ENCODE measurements at regions not wholly inside any gene's neighbourhood (a gene's known extent, or its start where the extent isn't known, plus 50 kb on each side); places are given as distances from the start of the nearest gene placed in this dataset.
"Not testable (repeated sequence)": the region's sequence is repeated elsewhere in the genome, so short reads cannot be mapped to it uniquely, and the experiment has no call there.

GRCh38 chr10:4395731-4396130 lies 430.3 kb upstream of the AKR1E2 start:
- no peaks in the 10 kb centered on the region for H3K23me2 ChIP-seq (ENCODE audit: insufficient read length, low read depth, low read length, poor library complexity, severe bottlenecking)
- H3K4me2 ChIP-seq (ENCODE audit: insufficient read depth, insufficient read length, low read length), result no peak overlapping the region
- no peaks in the 10 kb centered on the region for H3K27me3 ChIP-seq (ENCODE audit: insufficient read depth, low read length)
- no peak overlapping the region for H4K8ac ChIP-seq (replicated peaks; ENCODE audit: insufficient read length, low read depth, low read length)
- H2AK5ac ChIP-seq (ENCODE audit: insufficient read length, low read length), result no peak overlapping the region
- H3K4me1 ChIP-seq (ENCODE audit: insufficient read depth, low read length), result no peaks in the 10 kb centered on the region
- Mint-ChIP-seq H3K36me3 (ENCODE audit: insufficient read depth in 1 of 3, low read depth in 3 of 3) (no peaks in the 10 kb centered on the region), H3K27ac (no peak overlapping the region), H3K9me3 (no peaks in the 10 kb centered on the region), H3K4me1 (peaks cover 0 to 3% of the 10 kb centered on the region in 2 experiments; a peak in 2 of 4 replicates), H3K4me3 (no peak overlapping the region), H3K27me3 (ENCODE audit: low read depth) (no peaks in the 10 kb centered on the region)
- DNase-seq, result no peak
- no peak overlapping the region for H2BK15ac ChIP-seq (ENCODE audit: low read depth, low read length)
- H3K27ac ChIP-seq (ENCODE audit: insufficient read length, low read depth, low read length), result no peak overlapping the region
- H2BK12ac ChIP-seq (ENCODE audit: insufficient read length, low read depth, low read length), result no peak overlapping the region
- H4K20me1 ChIP-seq (ENCODE audit: control insufficient read depth, insufficient read depth, insufficient read length), result no peaks in the 10 kb centered on the region
- H3K23ac ChIP-seq (ENCODE audit: insufficient read length, low read depth, low read length), result no peak overlapping the region
- H3K79me1 ChIP-seq (ENCODE audit: insufficient read depth, low read depth, low read length, poor library complexity, severe bottlenecking), result no peaks in the 10 kb centered on the region
- no peak overlapping the region for H3K14ac ChIP-seq (ENCODE audit: insufficient read depth, low read length)
- no peak overlapping the region for H2BK20ac ChIP-seq (ENCODE audit: low read depth, low read length, poor library complexity, severe bottlenecking)
- H4K5ac ChIP-seq (ENCODE audit: insufficient read length, low read depth, low read length), result no peak overlapping the region
- no peak overlapping the region for H4K91ac ChIP-seq (ENCODE audit: insufficient read length, low read depth, low read length)
- no peaks in the 10 kb centered on the region for H3K9me3 ChIP-seq (ENCODE audit: control insufficient read depth, low read depth, low read length)
- H2BK5ac ChIP-seq (ENCODE audit: insufficient read length, low read length), result no peak overlapping the region
- no peaks in the 10 kb centered on the region for H3K79me2 ChIP-seq (ENCODE audit: insufficient read depth, low read length)
- TF ChIP-seq CTCF (conservative IDR thresholded peaks at IDR 0.05), result no peak
- no peak overlapping the region for H3K18ac ChIP-seq (ENCODE audit: insufficient read length, low read depth, low read length)
- H2AFZ ChIP-seq (ENCODE audit: low read length), result no peak overlapping the region
- no peak overlapping the region for H3K4ac ChIP-seq (ENCODE audit: low read depth, low read length)
- no peak overlapping the region for H3K56ac ChIP-seq (ENCODE audit: insufficient read length, low read depth, low read length)
- no peak overlapping the region for H3T11ph ChIP-seq (ENCODE audit: low read length)
- H2BK120ac ChIP-seq (ENCODE audit: low read depth, low read length, poor library complexity, severe bottlenecking), result no peak overlapping the region
- no peak overlapping the region for H3K9ac ChIP-seq (ENCODE audit: extremely low read depth, insufficient read length, low read length)
- WGBS (ENCODE audit: extremely low coverage, insufficient read length, low lambda C conversion rate), result no CpG with 5 or more reads among the region's 6 CpGs

DNA sequence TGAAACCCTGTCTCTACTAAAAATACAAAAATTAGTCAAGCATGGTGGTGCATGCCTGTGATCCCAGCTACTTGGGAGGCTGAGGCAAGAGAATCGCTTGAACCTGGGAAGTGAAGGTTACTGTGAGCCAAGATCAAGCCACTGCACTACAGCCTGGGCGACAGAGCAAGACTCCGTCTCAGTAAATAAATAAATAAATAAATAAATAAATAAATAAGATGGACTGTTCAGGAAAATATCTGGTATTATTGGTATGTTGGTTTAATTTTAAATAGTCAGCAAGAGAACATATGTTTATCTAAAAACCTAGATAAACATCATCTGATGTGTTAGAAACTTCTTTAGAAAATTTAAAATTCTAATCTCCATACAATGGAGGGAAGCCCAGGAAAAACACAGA lies 431.6 kb upstream of the AKR1E2 start:
- not testable (repeated sequence) for H3K4me1 ChIP-seq (ENCODE audit: insufficient read depth, low read length); H3K79me1 ChIP-seq (ENCODE audit: insufficient read depth, low read depth, low read length, poor library complexity, severe bottlenecking); H3K9me3 ChIP-seq (ENCODE audit: control insufficient read depth, low read depth, low read length); H4K20me1 ChIP-seq (ENCODE audit: control insufficient read depth, insufficient read depth, insufficient read length); H4K5ac ChIP-seq (ENCODE audit: insufficient read length, low read depth, low read length); H3K4me1 Mint-ChIP-seq; H3K9ac ChIP-seq (ENCODE audit: extremely low read depth, insufficient read length, low read length); H3K4me2 ChIP-seq (ENCODE audit: insufficient read depth, insufficient read length, low read length); H2BK15ac ChIP-seq (ENCODE audit: low read depth, low read length); H3K23ac ChIP-seq (ENCODE audit: insufficient read length, low read depth, low read length); H4K8ac ChIP-seq (replicated peaks; ENCODE audit: insufficient read length, low read depth, low read length); H2AK5ac ChIP-seq (ENCODE audit: insufficient read length, low read length); H3K9me3 Mint-ChIP-seq; H3K14ac ChIP-seq (ENCODE audit: insufficient read depth, low read length); H2AFZ ChIP-seq (ENCODE audit: low read length); H3K36me3 Mint-ChIP-seq (ENCODE audit: insufficient read depth in 1 of 3, low read depth in 3 of 3); H3K27ac Mint-ChIP-seq; H2BK12ac ChIP-seq (ENCODE audit: insufficient read length, low read depth, low read length); DNase-seq; H2BK120ac ChIP-seq (ENCODE audit: low read depth, low read length, poor library complexity, severe bottlenecking); H3K4me3 Mint-ChIP-seq; H3K56ac ChIP-seq (ENCODE audit: insufficient read length, low read depth, low read length); H3T11ph ChIP-seq (ENCODE audit: low read length); H3K27me3 Mint-ChIP-seq (ENCODE audit: low read depth); H2BK5ac ChIP-seq (ENCODE audit: insufficient read length, low read length); H3K4ac ChIP-seq (ENCODE audit: low read depth, low read length); H3K27ac ChIP-seq (ENCODE audit: insufficient read length, low read depth, low read length); H3K27me3 ChIP-seq (ENCODE audit: insufficient read depth, low read length); H3K79me2 ChIP-seq (ENCODE audit: insufficient read depth, low read length); H3K23me2 ChIP-seq (ENCODE audit: insufficient read length, low read depth, low read length, poor library complexity, severe bottlenecking); H3K18ac ChIP-seq (ENCODE audit: insufficient read length, low read depth, low read length); H2BK20ac ChIP-seq (ENCODE audit: low read depth, low read length, poor library complexity, severe bottlenecking); H4K91ac ChIP-seq (ENCODE audit: insufficient read length, low read depth, low read length)
- WGBS (ENCODE audit: extremely low coverage, insufficient read length, low lambda C conversion rate), result no CpG with 5 or more reads among the region's 3 CpGs
